ENCODE measurements at regions not wholly inside any gene's neighbourhood (a gene's known extent, or its start where the extent isn't known, plus 50 kb on each side); places are given as distances from the start of the nearest gene placed in this dataset.

DNA sequence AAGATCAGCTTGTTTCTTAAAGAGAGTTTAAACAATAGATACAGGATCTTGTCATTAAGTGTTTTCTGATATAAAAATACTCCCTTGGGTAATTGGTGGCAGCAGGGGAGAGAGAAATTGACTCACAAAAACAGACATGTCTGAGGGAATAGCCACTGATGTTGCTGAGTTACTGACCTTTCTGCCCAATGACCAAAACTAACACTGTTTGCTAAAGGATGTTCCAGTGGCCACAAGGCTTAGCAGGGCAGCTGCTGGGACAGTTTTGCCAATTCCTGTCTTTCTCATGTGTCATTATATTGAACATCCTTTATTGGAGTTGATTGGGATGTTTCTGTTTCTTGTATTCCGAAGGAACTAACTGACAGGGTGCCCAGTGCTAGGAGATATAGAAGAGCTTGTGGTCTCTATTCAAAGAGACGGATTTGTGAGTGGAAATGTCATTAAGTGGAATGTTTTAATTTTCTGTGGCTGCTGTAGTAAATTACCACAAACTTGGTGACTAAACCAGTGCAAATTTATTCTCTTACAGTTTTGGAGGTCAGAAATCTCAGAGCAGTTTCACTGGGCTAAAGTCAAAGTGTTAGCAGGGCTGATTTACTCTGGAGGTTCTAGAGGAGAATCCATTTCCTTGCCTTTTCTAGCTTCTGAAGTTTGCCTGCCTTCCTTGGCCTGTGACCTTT, 124.8 kb upstream of the RMDN2 start:
- H3K9me3 ChIP-seq (ENCODE audit: low read length): no peaks in the 10 kb centered on the region
- H3K79me2 ChIP-seq (replicated peaks; ENCODE audit: insufficient read depth, low read length): no peaks in the 10 kb centered on the region
- no peak overlapping the region for H3K9ac ChIP-seq (ENCODE audit: low read length)
- H3K4me2 ChIP-seq (ENCODE audit: low read length): no peak overlapping the region
- H4K20me1 ChIP-seq (ENCODE audit: insufficient read depth): no peaks in the 10 kb centered on the region
- H3K9me2 ChIP-seq (ENCODE audit: insufficient read depth, low read length): no peaks in the 10 kb centered on the region
- no peak for TF ChIP-seq TAF1 (IDR thresholded peaks at IDR 0.05; ENCODE audit: low read depth)
- no peaks in the 10 kb centered on the region for H3K36me3 ChIP-seq (ENCODE audit: insufficient read depth, low read length)
- H3K27ac ChIP-seq (ENCODE audit: low read length): no peak overlapping the region
- H2AFZ ChIP-seq (ENCODE audit: low read depth, low read length): no peak overlapping the region
- H3F3A ChIP-seq (ENCODE audit: insufficient read depth, low read length, poor library complexity, severe bottlenecking): no peaks in the 10 kb centered on the region
- H3K27me3 ChIP-seq (ENCODE audit: insufficient read depth, low read depth, low read length): no peaks in the 10 kb centered on the region
- H3K4me3 ChIP-seq (ENCODE audit: low read length): no peak overlapping the region

DNA sequence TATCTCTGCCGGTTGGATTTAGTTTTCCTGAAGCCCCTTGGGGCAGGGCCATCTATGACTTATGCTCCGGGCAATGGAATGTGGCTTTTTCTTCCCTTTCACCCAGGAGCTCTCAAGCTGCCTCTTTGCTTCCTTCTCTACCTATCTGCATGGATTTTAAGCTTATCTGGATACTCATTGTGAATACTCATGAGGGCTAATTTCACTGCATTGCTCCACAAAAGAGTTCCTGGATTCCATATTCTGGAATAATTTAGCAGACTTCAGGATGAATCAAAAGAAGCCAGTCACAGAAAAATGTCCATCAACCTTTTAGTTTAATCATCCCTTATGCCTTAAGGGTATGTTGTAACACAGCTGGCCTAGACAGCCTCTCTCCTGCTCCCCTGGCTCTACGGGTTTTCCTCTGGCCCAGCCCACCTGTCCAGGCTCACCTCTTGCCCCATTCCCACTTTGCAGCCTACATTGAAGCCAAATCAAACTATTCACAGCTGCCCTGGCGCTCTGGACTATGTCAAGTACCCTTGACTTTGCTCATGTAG, 122.8 kb upstream of the RMDN2 start:
- no peak overlapping the region for H3K9ac ChIP-seq (ENCODE audit: low read length)
- no peaks in the 10 kb centered on the region for H3K9me3 ChIP-seq (ENCODE audit: low read length)
- H3K4me2 ChIP-seq (ENCODE audit: low read length): no peak overlapping the region
- H3K36me3 ChIP-seq (ENCODE audit: insufficient read depth, low read length): no peaks in the 10 kb centered on the region
- H3K27ac ChIP-seq (ENCODE audit: low read length): no peak overlapping the region
- no peak overlapping the region for H3K4me3 ChIP-seq (ENCODE audit: low read length)
- no peaks in the 10 kb centered on the region for H3K9me2 ChIP-seq (ENCODE audit: insufficient read depth, low read length)
- TF ChIP-seq, protein P1, sequence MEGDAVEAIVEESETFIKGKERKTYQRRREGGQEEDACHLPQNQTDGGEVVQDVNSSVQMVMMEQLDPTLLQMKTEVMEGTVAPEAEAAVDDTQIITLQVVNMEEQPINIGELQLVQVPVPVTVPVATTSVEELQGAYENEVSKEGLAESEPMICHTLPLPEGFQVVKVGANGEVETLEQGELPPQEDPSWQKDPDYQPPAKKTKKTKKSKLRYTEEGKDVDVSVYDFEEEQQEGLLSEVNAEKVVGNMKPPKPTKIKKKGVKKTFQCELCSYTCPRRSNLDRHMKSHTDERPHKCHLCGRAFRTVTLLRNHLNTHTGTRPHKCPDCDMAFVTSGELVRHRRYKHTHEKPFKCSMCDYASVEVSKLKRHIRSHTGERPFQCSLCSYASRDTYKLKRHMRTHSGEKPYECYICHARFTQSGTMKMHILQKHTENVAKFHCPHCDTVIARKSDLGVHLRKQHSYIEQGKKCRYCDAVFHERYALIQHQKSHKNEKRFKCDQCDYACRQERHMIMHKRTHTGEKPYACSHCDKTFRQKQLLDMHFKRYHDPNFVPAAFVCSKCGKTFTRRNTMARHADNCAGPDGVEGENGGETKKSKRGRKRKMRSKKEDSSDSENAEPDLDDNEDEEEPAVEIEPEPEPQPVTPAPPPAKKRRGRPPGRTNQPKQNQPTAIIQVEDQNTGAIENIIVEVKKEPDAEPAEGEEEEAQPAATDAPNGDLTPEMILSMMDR (IDR thresholded peaks at IDR 0.05; ENCODE audit: poor library complexity, severe bottlenecking): no peak
- TF ChIP-seq TAF1 (IDR thresholded peaks at IDR 0.05; ENCODE audit: low read depth) (no peak), SMC3 (conservative IDR thresholded peaks at IDR 0.05; ENCODE audit: poor library complexity) (no peak), RAD21 (conservative IDR thresholded peaks at IDR 0.05) (no peak), EZH2 (IDR thresholded peaks at IDR 0.05; ENCODE audit: borderline replicate concordance, insufficient read depth, low read length, poor library complexity, severe bottlenecking) (no peak), POLR2AphosphoS5 (IDR thresholded peaks at IDR 0.05) (no peak), MXI1 (conservative IDR thresholded peaks at IDR 0.05; ENCODE audit: poor library complexity, severe bottlenecking) (no peak), EP300 (conservative IDR thresholded peaks at IDR 0.05; ENCODE audit: poor library complexity, severe bottlenecking) (no peak), REST (IDR thresholded peaks at IDR 0.05; ENCODE audit: borderline replicate concordance) (no peak)
- no peaks in the 10 kb centered on the region for H3K27me3 ChIP-seq (ENCODE audit: insufficient read depth, low read depth, low read length)
- H4K20me1 ChIP-seq (ENCODE audit: insufficient read depth): no peaks in the 10 kb centered on the region
- no peaks in the 10 kb centered on the region for H3F3A ChIP-seq (ENCODE audit: insufficient read depth, low read length, poor library complexity, severe bottlenecking)
- no peak overlapping the region for H2AFZ ChIP-seq (ENCODE audit: low read depth, low read length)
- H3K79me2 ChIP-seq (replicated peaks; ENCODE audit: insufficient read depth, low read length): no peaks in the 10 kb centered on the region

All from neural cell (in vitro differentiated cells).